Parathyroid adenoma (tissue), 2 donors: ENCODE measurements at regions not wholly inside any gene's neighbourhood (a gene's known extent, or its start where the extent isn't known, plus 50 kb on each side); places are given as distances from the start of the nearest gene placed in this dataset.

Source experiments
- H2AFZ ChIP-seq: fragments of 300-600 bp; sonication (generic); one replicate; pipeline ENCODE4 v1.7.0; 2017; ENCODE audit warnings: antibody characterized with exemption, mild to moderate bottlenecking
- H3K27ac ChIP-seq: fragments of 300-600 bp; sonication (generic); one replicate; pipeline ENCODE4 v1.7.0; 2017
- H3K27me3 ChIP-seq: fragments of 300-600 bp; sonication (generic); one replicate; pipeline ENCODE4 v1.7.0; 2017; ENCODE audit warnings: low read length; ENCODE audit not compliant: control insufficient read depth, insufficient read depth
- H3K36me3 ChIP-seq: fragments of 300-600 bp; sonication (generic); one replicate; pipeline ENCODE4 v1.7.0; 2017; ENCODE audit warnings: low read length; ENCODE audit not compliant: control insufficient read depth, insufficient read depth
- H3K4me1 ChIP-seq: fragments of 300-600 bp; sonication (generic); one replicate; pipeline ENCODE4 v1.7.0; 2017; ENCODE audit warnings: control low read depth
- H3K4me2 ChIP-seq: fragments of 300-600 bp; sonication (generic); one replicate; pipeline ENCODE4 v1.7.0; 2017; ENCODE audit warnings: low read length
- H3K4me3 ChIP-seq: fragments of 300-600 bp; sonication (generic); one replicate; pipeline ENCODE4 v1.7.0; 2017; ENCODE audit warnings: low read depth, low read length
- H3K79me2 ChIP-seq: fragments of 300-600 bp; sonication (generic); one replicate; pipeline ENCODE4 v1.7.0; 2017; ENCODE audit warnings: control low read depth
- H3K9ac ChIP-seq: fragments of 300-600 bp; sonication (generic); one replicate; pipeline ENCODE4 v1.7.0; 2017; ENCODE audit warnings: mild to moderate bottlenecking
- H3K9me3 ChIP-seq: fragments of 300-600 bp; sonication (generic); one replicate; pipeline ENCODE4 v1.7.0; 2017; ENCODE audit warnings: low read length; ENCODE audit not compliant: control insufficient read depth
- TF ChIP-seq, protein P1 (sequence below): fragments of 300-600 bp; sonication (generic); IDR thresholded peaks from one replicate; pipeline ENCODE4 v1.7.0; 2017; ENCODE audit warnings: antibody characterized with exemption, mild to moderate bottlenecking
- donor health status: primary hyperparathyroidism.

DNA sequence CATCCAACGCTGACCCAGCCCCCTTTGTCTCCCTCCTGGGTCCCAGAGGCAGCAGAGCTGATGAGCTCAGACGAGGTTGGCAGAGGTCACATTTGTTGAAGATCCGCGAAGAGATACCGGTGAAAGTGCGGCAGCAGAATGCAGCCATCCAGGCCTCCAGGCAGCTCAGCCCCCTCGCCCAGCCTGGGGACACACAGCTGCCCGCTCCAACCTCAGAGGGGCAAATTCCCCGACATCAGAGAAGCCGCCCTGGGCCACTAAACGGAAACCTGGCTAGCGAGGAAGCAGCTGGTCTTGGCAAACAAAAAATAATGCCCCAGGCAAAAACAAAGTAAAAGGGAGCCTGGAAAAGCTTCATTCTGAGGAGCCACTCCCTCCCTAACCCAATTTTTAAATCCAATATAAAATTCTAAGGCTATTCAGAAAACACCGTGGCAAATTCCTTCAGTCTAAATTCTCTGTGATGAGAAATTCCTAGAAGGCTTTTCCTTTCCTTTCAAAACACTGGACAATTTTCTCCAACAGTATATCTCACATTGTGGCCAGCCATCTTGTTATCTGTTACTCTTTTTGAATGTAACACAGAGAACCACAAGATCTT lies 262.4 kb downstream of the SS18 start:
- H3K4me2 ChIP-seq, result no peak overlapping the region
- no peak overlapping the region for H3K4me3 ChIP-seq
- no peaks in the 10 kb centered on the region for H3K36me3 ChIP-seq
- peak overlapping the region; percentile 19 for H2AFZ ChIP-seq
- H3K9ac ChIP-seq, result no peak overlapping the region
- no peaks in the 10 kb centered on the region for H3K9me3 ChIP-seq
- TF ChIP-seq, protein P1, sequence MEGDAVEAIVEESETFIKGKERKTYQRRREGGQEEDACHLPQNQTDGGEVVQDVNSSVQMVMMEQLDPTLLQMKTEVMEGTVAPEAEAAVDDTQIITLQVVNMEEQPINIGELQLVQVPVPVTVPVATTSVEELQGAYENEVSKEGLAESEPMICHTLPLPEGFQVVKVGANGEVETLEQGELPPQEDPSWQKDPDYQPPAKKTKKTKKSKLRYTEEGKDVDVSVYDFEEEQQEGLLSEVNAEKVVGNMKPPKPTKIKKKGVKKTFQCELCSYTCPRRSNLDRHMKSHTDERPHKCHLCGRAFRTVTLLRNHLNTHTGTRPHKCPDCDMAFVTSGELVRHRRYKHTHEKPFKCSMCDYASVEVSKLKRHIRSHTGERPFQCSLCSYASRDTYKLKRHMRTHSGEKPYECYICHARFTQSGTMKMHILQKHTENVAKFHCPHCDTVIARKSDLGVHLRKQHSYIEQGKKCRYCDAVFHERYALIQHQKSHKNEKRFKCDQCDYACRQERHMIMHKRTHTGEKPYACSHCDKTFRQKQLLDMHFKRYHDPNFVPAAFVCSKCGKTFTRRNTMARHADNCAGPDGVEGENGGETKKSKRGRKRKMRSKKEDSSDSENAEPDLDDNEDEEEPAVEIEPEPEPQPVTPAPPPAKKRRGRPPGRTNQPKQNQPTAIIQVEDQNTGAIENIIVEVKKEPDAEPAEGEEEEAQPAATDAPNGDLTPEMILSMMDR, result no peak
- no peaks in the 10 kb centered on the region for H3K27me3 ChIP-seq
- H3K79me2 ChIP-seq, result no peaks in the 10 kb centered on the region
- no peak overlapping the region for H3K27ac ChIP-seq
- no peaks in the 10 kb centered on the region for H3K4me1 ChIP-seq

DNA sequence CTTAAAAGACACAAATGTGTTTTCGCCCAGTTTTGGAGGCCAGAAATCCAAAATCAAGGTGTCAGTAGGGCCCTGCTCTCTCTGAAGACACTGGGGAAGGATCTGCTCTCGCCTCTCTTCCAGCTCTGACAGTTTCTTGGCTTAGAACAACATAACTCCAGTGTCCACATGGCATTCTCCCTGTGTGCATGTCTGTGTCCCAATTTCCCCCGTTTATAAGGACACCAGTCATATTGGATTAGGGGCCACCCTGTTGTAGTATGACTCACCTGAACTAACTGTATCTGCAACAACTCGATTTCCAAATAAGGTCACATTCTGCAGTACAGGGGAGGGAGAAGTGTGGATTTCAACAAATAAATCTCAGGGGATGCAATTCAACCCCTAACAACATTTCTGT lies 263.2 kb downstream of the SS18 start:
- Histone ChIP-seq H3K79me2 (no peaks in the 10 kb centered on the region), H3K4me2 (no peak overlapping the region), H3K9ac (no peak overlapping the region), H3K27me3 (no peaks in the 10 kb centered on the region), H3K4me3 (no peak overlapping the region), H2AFZ (no peak overlapping the region), H3K36me3 (no peaks in the 10 kb centered on the region), H3K4me1 (no peaks in the 10 kb centered on the region), H3K27ac (no peak overlapping the region), H3K9me3 (no peaks in the 10 kb centered on the region)
- TF ChIP-seq, protein P1, result no peak

DNA sequence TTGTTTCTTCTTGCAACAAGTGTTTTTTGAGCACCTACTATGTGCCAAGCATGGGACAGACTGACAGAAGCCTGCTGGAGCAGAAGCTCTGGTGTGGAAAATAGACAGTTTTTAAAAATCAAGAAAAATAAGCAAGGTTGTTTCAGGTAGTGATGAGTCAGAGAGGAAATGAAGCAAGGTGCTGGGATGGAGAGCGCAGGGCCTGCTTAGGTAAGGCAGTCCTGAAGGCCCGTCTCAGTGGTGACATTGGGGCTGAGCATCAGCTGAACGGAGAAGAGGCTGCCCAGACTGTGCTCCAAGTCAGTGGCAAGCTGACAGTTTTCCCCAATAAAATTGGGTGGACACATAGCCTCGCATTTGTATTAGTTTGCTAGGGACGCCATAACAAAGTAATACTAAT lies 263.6 kb downstream of the SS18 start:
- H3K36me3 ChIP-seq, result no peaks in the 10 kb centered on the region
- H3K4me3 ChIP-seq, result no peak overlapping the region
- H3K9me3 ChIP-seq, result no peaks in the 10 kb centered on the region
- no peaks in the 10 kb centered on the region for H3K79me2 ChIP-seq
- H3K27me3 ChIP-seq, result no peaks in the 10 kb centered on the region
- no peak overlapping the region for H3K4me2 ChIP-seq
- TF ChIP-seq, protein P1, result no peak
- no peak overlapping the region for H3K9ac ChIP-seq
- no peak overlapping the region for H2AFZ ChIP-seq
- no peaks in the 10 kb centered on the region for H3K4me1 ChIP-seq
- no peak overlapping the region for H3K27ac ChIP-seq

DNA sequence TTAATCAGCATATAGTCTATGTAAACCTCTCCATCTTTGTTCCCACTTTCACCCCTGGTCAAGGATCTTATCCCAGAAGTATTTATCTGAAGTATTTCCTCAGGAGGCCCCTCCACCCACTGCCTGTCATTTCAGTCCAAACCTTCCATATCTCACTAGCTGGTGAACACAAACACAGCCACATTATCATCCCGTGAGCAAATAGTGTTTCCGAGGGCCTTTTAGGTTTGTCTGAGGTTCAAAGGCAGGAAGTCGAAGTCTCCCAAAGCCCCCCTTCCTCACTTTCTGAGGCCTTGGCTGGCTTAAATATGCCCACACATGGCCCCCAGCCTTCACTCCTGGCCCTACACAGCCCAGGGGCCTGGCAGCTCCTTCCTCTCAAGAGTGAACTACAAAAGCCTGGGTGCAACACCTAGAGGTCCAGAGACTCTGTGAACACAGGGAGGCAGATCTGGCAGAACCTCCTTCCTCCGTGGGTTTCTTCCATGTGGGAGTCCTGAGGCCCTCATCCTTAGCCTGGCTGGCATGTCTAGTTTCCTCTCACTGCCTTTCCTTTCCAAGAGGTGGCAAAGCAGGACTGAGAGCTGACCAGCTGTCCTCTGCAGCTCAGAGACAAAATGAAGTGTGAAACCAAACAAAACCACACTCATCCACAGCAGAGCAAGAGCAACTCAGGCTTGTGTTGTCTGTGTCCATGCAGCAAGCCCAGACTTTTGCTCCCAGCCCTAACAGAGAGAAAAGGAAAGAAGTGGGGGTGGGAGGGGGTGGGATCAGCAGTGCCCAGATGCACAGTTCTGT lies 264.2 kb downstream of the SS18 start:
- Histone ChIP-seq H3K9me3 (no peaks in the 10 kb centered on the region), H3K27ac (no peak overlapping the region), H2AFZ (no peak overlapping the region), H3K4me2 (no peak overlapping the region), H3K79me2 (no peaks in the 10 kb centered on the region), H3K9ac (no peak overlapping the region), H3K4me1 (no peaks in the 10 kb centered on the region), H3K27me3 (no peaks in the 10 kb centered on the region), H3K4me3 (no peak overlapping the region), H3K36me3 (no peaks in the 10 kb centered on the region)
- TF ChIP-seq, protein P1, result no peak
